NCI-H2227 (cell line): ENCODE measurements at regions not wholly inside any gene's neighbourhood (a gene's known extent, or its start where the extent isn't known, plus 50 kb on each side); places are given as distances from the start of the nearest gene placed in this dataset.
"Not testable (repeated sequence)": the region's sequence is repeated elsewhere in the genome, so short reads cannot be mapped to it uniquely, and the experiment has no call there.

Source experiments
- DNase-seq: peaks from one replicate; lab custom pipeline; 2025; ENCODE audit not compliant: unreplicated experiment; lab: John Stamatoyannopoulos, UW

DNA sequence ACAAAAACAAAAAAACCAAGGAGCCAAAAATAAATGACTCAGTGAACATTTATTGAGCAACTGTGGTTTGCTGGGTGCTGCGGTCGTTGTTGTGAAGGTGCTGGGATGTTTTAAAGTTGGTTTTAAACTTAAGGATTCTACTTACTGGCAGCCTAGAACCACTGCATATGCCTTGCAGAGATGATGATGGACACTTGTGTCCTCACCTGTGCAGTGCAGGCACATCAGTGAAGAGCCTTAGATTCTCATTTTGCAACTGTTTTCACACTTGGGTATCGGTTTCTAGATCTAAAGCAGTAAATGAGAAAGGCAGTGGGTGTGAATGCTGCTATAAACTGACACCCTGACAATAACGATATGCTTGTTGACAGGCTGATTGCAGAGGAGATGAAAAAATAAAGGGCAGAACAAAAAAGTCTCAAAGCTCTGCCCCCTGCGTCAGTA lies 68.8 kb downstream of the UTRN start:
- DNase-seq, result no peak

DNA sequence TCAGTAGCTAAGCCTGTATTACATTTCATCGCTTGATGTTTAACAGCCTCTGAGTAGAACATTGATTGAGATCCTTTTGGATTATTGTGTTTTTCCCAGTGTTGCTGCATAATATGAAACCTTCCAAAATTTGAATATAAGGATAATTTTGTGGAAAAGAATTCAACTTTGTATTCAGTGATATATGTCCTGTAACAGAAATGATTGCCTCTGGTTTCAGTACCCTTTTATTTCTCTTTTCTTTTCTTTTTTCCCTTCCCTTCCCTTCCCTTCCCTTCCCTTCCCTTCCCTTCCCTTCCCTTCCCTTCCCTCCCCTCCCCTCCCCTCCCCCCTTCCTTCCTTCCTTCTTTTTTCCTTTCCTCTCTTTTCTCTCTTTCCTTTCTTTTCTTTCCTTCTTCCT lies 74.6 kb downstream of the UTRN start:
- DNase-seq, result no peak

DNA sequence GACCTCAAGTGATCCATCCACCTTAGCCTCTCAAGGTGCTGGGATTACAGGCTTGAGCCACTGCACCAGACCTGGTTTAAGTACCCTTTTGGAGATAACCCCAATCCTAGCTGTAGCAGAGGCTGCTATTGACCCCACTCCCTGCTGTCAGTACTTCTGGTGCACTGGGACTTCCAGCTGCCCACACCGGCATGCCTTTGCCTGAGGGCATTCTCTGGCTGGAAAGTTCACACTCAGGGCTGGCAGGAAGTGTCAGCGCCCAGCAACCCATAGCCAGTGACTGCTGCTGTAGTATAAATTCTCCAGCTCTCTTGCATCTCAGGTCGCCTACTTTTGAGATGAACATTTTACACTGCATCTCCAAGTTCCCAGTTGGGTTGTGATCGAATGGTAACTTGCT lies 75.3 kb downstream of the UTRN start:
- DNase-seq, result no peak

DNA sequence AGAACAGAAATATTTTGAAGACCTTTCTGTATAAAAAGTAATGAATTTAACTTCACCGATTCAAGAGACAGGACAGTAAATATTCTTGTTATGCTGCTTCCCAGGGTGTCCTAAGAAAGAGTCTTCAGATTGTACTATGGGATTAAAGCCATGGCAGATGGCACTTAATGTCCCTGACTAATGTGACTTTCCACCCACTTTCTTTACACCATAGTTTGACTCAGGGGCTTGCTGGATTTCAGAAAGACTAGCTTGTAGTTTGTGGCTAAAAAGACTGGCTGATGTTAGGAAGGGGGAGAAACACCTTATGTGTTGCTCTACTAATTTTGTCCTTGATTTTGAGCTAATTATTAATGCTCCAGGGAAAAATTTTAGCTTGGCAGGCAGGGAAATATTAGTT lies 75.9 kb downstream of the UTRN start:
- DNase-seq, result no peak

DNA sequence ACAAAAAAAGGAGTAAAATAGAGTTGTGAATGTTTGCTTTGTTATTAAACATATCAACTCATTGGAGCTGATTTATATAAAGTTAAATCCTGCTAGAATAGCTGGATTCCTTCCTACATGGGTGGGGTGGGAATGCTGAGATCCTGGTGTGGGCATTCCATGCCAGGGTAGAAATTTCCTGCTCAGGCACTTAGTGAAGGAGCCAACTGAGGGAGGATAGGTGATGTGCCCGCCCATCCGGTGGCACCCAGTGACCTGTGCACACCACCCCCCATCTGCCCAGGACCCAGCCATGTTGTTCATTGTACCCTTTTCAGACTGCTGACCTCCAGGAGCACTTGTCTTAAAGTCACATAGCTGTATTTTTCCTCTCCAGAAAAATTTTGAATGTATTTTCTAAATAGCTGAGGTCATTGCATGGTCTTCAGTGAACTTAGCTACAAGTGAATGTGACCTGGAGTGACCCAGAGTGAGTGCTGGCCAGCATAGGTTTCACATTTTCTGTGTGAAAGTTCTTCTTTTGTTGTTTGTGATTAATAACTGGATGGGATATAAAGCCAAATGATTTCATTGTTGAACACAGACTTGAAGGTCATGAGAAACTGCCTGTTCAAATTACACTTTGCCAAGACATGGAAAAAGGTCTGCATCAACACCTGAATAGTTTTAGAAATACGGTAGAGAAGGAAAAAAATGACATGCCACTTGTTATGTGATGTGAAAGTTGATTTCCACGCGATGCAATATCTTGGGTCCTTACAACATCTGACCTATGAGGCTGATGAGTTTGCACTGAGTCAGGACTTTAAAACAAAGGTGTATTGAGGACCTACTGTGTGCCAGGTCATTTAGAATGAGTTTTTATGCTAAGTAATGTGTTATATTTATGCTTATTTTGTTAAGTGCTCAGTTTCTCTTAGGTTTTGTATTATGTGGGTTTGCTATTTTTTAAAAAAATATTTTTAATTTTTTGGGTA lies 77.2 kb downstream of the UTRN start:
- DNase-seq, result no peak

- no peak for DNase-seq
Observed at GRCh38 chr6:144364208-144364720, 79.1 kb downstream of the UTRN start.

- DNase-seq, result no peak
Observed at GRCh38 chr6:144364782-144365181, 79.6 kb downstream of the UTRN start.

DNA sequence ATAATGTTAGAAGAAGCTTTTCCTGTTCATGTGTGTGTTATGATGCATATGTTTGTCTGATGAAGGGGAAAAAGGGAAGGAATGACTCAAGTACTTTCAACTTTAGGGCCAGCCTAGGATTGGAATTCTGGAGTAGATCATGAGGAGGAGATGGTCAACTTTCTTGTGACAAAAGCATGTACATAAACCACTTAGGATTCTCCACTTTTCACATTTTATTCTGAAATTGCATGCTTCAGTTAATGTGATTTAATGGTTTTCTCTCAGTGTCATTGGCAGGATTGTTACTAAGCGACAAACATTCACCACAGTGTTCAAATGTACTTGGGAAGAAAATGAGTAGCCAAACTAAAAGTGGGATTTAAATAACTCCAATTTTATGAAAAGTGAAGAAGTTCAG lies 80.1 kb downstream of the UTRN start:
- DNase-seq, result no peak

DNA sequence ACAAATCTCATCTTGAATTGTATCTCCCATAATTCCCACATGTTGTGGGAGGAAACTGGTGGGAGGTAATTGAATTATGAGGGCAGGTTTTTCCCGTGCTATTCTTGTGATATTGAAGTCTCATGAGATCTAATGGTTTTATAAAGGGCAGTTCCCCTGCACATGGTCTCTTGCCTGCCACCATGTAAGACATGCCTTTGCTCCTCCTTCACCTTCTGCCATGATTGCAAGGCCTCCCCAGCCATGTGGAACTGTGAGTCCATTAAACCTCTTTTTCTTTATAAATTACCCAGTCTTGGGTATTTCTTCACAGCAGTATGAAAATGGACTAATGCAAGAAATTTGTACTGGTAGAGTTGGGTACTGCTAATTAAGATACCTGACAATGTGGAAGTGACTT lies 84.6 kb downstream of the UTRN start:
- not testable (repeated sequence) for DNase-seq

DNA sequence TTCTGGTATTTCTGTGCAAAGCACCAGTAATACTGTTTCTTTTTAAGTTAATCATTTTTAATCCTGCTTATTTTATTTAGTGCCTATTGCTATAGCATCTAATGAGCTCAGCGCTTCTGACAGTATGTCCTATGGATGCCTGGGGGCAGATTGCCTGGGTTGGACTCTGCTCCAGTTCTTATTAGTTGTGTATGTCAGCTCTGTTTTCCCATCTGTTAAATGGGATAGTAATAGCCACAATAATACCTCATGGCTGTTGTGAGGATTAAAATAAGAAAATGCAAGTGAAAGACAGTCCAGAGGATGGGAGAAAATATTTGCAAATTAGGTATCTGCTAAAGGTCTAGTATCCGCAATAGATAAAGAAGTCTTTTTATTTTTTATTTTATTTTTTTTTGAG lies 87.0 kb downstream of the UTRN start:
- DNase-seq, result no peak

- DNase-seq, result no peak
Observed at GRCh38 chr6:144372611-144373594, 87.8 kb downstream of the UTRN start.

- DNase-seq, result not testable (repeated sequence)
Observed at GRCh38 chr6:144374525-144374924, 89.4 kb downstream of the UTRN start.

DNA sequence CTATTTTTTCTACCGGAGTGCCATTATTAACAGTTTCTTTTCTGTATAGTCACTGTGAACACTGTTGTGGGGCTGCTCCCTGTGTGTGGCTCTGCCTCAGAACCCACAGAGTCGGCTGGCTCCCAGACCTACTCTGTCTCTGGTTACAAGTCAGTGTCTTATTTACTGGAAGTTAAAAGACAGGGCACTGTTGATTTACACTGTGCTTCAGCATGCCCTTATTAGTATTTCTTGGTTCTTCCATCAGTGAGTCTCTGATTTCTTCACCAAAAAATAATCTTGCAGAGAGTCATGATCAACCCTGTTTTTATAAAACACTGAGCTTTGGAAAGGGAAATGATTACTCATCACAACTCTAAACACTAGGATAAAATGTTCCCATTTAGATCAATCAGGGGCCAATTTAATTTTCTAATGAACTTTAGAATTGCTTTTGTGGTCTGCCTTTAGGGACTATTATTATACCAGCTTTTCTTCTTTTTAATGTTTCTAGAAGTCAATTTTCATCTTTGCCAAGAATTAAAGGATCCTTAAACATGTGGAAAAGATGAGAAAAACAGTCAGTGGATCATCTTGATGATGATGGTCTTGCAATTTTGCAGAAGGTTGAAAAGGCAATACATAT lies 92.6 kb downstream of the UTRN start:
- no peak for DNase-seq

- no peak for DNase-seq
Observed at GRCh38 chr6:144378437-144378836, 93.3 kb downstream of the UTRN start.

- no peak for DNase-seq
Observed at GRCh38 chr6:144379356-144379755, 94.2 kb downstream of the UTRN start.

GRCh38 chr6:144381499-144381898 lies 96.4 kb downstream of the UTRN start:
- DNase-seq, result not testable (repeated sequence)

- DNase-seq, result no peak
Observed at GRCh38 chr6:144383336-144383735, 98.2 kb downstream of the UTRN start.

- no peak for DNase-seq
Observed at GRCh38 chr6:144384427-144384826, 99.3 kb downstream of the UTRN start.

GRCh38 chr6:144389474-144389873 lies 104.3 kb downstream of the UTRN start:
- DNase-seq, result not testable (repeated sequence)

DNA sequence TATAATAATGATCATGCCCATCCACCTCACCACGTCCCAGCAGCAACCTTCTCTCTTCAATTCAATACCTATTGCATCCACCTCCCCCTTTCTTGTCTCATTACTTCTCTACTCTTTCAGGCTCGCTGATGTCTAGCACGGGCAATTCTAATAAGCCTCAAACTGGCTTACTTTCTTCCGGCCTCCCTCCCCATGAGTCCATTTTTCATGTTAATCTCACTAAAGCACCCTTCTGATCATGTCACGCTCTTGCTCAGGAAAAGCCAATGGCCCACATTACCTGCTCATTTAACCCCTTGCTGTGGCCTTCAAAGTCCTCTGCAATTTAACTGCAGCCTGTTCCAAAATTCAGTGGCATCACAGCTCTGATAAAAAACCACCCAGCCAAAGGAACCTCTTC lies 105.1 kb downstream of the UTRN start:
- DNase-seq, result no peak

GRCh38 chr6:144390886-144391285 lies 105.8 kb downstream of the UTRN start:
- DNase-seq, result no peak
